ENCODE measurements at regions not wholly inside any gene's neighbourhood (a gene's known extent, or its start where the extent isn't known, plus 50 kb on each side); places are given as distances from the start of the nearest gene placed in this dataset.
"Not testable (repeated sequence)": the region's sequence is repeated elsewhere in the genome, so short reads cannot be mapped to it uniquely, and the experiment has no call there.

DNA sequence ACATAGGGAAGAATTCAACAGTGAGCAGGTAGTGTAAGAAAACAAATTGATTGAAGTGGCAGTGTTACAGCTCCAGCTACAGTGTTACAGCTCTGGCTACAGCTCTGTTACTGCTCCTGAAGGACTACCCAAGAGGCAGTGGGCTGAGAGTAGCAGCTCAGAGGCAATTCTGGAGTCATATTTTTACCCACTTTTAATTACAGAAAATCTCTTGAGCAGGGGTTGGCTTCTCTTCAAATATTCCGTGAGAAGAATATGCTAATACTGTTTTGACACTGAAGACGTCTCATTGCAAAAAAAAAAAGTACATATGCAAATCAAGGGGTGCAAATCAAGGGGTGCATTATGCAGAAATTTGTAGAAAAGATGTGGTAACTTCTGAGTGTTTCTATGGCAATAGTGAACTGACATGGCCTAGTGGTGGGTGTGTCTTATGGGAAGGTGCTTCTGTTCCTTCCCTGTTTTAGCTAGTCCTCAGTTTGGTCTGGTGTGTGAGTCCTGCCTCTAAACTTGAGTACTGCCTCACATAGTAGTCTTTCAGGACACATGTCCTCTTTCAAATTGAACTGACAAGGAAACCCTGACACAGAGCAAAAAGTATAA lies 630.8 kb upstream of the AMELY start:
- H3K4me1 Mint-ChIP-seq, result no peaks in the 10 kb centered on the region
- H3K4me3 Mint-ChIP-seq, result no peak overlapping the region
- H3K27ac Mint-ChIP-seq, result no peak overlapping the region
- H3K9me3 Mint-ChIP-seq, result peaks cover 0 to 2% (median 0%) of the 10 kb centered on the region in 11 donors
- ChIA-PET POLR2A (no interaction called here), CTCF (no interaction called here)
- Histone ChIP-seq H3K9me3 (ENCODE audit: control insufficient read depth in 2 of 3, low read length in 3 of 3) (no peaks in the 10 kb centered on the region), H3K27me3 (ENCODE audit: control insufficient read depth in 2 of 2, insufficient read depth in 2 of 2, low read length in 2 of 2) (no peaks in the 10 kb centered on the region), H3K27ac (ENCODE audit: low read depth, low read length) (no peak overlapping the region), H3K36me3 (ENCODE audit: control insufficient read depth in 2 of 3, insufficient read depth in 3 of 3, low read length in 3 of 3) (no peaks in the 10 kb centered on the region), H3K4me3 (ENCODE audit: low read length) (no peak overlapping the region), H3K4me1 (ENCODE audit: control insufficient read depth in 2 of 2, insufficient read depth in 2 of 2, low read length in 2 of 2) (no peaks in the 10 kb centered on the region)
- H3K27me3 Mint-ChIP-seq, result peaks cover 0 to 5% (median 0%) of the 10 kb centered on the region in 5 donors
- intact Hi-C loops (cut with micrococcal nuclease), result no loop called here
- ATAC-seq (no peak), DNase-seq (no peak)
- H3K36me3 Mint-ChIP-seq, result no peaks in the 10 kb centered on the region

DNA sequence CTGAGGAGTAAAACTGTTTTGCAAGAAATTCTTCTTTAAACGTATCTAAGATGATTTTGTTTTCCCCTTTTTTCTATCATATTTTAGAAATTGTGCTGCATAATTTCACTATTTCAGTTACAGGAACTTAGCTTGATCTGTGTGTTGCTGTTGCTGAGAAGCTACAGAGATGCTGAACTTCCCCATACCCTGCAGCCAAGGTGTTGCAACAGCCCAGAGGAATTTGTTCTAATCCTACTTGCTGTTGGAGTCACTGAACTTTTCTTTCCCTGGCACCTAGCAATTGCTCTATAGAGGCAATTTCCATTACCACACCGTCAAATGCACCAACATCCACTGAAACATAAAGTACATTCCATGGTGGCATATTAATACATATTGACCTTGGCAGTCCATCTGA lies 617.8 kb upstream of the AMELY start:
- H3K36me3 Mint-ChIP-seq, result no peaks in the 10 kb centered on the region
- H3K9me3 Mint-ChIP-seq, result peaks cover 0 to under 1% (median 0%) of the 10 kb centered on the region in 11 donors
- DNase-seq (no peak), ATAC-seq (no peak)
- H3K27ac Mint-ChIP-seq, result no peak overlapping the region
- peaks cover 0 to 9% (median 7%) of the 10 kb centered on the region in 5 donors for H3K27me3 Mint-ChIP-seq
- no peak overlapping the region for H3K27ac ChIP-seq (ENCODE audit: low read depth, low read length)
- no peaks in the 10 kb centered on the region for H3K36me3 ChIP-seq (ENCODE audit: control insufficient read depth in 2 of 3, insufficient read depth in 3 of 3, low read length in 3 of 3)
- no peaks in the 10 kb centered on the region for H3K4me1 ChIP-seq (ENCODE audit: control insufficient read depth in 2 of 2, insufficient read depth in 2 of 2, low read length in 2 of 2)
- CTCF ChIA-PET, result no interaction called here
- H3K27me3 ChIP-seq (ENCODE audit: control insufficient read depth in 2 of 2, insufficient read depth in 2 of 2, low read length in 2 of 2), result no peaks in the 10 kb centered on the region
- H3K4me3 ChIP-seq (ENCODE audit: low read length), result no peak overlapping the region
- H3K9me3 ChIP-seq (ENCODE audit: control insufficient read depth in 2 of 3, low read length in 3 of 3), result no peaks in the 10 kb centered on the region
- POLR2A ChIA-PET, result no interaction called here
- no peaks in the 10 kb centered on the region for H3K4me1 Mint-ChIP-seq
- no peak overlapping the region for H3K4me3 Mint-ChIP-seq
- intact Hi-C loops (cut with micrococcal nuclease), result no loop called here

DNA sequence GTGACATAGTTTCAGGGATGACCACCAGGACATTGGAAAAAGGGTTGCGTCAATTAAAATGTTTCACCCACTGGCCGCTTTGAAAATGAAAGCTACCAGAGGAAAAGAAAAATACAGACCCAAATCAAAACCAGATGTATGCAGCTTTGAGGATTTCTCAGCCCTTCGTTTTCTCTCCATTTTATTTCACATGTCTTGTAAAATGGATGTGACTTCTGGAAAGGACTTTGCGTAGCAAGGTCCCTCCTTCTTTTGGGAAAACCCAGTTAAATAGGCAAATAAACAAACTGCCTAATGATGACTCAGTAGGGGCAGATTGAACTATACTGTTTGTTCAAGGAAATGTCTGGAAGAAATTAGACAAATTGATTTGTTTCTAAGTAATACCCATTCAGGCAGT lies 616.0 kb upstream of the AMELY start:
- H3K27ac Mint-ChIP-seq; DNase-seq; POLR2A ChIA-PET; H3K36me3 ChIP-seq (ENCODE audit: control insufficient read depth in 2 of 3, insufficient read depth in 3 of 3, low read length in 3 of 3); H3K4me3 Mint-ChIP-seq; H3K4me3 ChIP-seq (ENCODE audit: low read length); H3K27me3 Mint-ChIP-seq; H3K9me3 ChIP-seq (ENCODE audit: control insufficient read depth in 2 of 3, low read length in 3 of 3); CTCF ChIA-PET; H3K36me3 Mint-ChIP-seq; H3K4me1 ChIP-seq (ENCODE audit: control insufficient read depth in 2 of 2, insufficient read depth in 2 of 2, low read length in 2 of 2); H3K4me1 Mint-ChIP-seq; intact Hi-C loops (cut with micrococcal nuclease); ATAC-seq; H3K27ac ChIP-seq (ENCODE audit: low read depth, low read length); H3K27me3 ChIP-seq (ENCODE audit: control insufficient read depth in 2 of 2, insufficient read depth in 2 of 2, low read length in 2 of 2); H3K9me3 Mint-ChIP-seq: not testable (repeated sequence)

DNA sequence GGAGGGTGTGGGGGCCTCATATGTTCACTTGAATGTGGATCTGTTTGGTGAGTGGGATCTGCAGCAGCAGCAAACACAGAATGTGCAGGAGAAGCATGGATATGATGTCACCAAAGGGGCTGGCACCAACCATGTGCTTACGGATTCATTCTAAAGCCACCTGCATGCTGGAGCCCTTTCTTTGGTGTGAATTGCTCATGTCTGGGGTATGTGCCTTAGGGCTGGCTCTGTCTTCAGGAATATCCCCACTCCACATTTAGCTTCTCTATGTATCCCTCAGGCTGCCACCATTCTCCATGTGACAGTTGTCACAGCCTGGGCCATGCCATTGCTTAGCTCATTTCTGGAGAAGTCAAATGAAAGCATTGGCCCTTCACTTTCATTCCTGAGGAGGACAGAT lies 606.8 kb upstream of the AMELY start:
- intact Hi-C loops (cut with micrococcal nuclease), result no loop called here
- no peak for ATAC-seq
- H3K4me3 Mint-ChIP-seq, result no peak overlapping the region
- H3K4me1 ChIP-seq (ENCODE audit: control insufficient read depth in 2 of 2, insufficient read depth in 2 of 2, low read length in 2 of 2), result no peaks in the 10 kb centered on the region
- H3K27me3 Mint-ChIP-seq, result peaks cover 0 to 3% (median 0%) of the 10 kb centered on the region in 5 donors
- no peaks in the 10 kb centered on the region for H3K27me3 ChIP-seq (ENCODE audit: control insufficient read depth in 2 of 2, insufficient read depth in 2 of 2, low read length in 2 of 2)
- H3K36me3 ChIP-seq (ENCODE audit: control insufficient read depth in 2 of 3, insufficient read depth in 3 of 3, low read length in 3 of 3), result no peaks in the 10 kb centered on the region
- DNase-seq, result no peak
- no peak overlapping the region for H3K4me3 ChIP-seq (ENCODE audit: low read length)
- ChIA-PET CTCF (no interaction called here), POLR2A (no interaction called here)
- no peaks in the 10 kb centered on the region for H3K9me3 ChIP-seq (ENCODE audit: control insufficient read depth in 2 of 3, low read length in 3 of 3)
- no peaks in the 10 kb centered on the region for H3K36me3 Mint-ChIP-seq
- no peak overlapping the region for H3K27ac ChIP-seq (ENCODE audit: low read depth, low read length)
- H3K4me1 Mint-ChIP-seq, result no peaks in the 10 kb centered on the region
- no peak overlapping the region for H3K27ac Mint-ChIP-seq
- H3K9me3 Mint-ChIP-seq, result no peaks in the 10 kb centered on the region

DNA sequence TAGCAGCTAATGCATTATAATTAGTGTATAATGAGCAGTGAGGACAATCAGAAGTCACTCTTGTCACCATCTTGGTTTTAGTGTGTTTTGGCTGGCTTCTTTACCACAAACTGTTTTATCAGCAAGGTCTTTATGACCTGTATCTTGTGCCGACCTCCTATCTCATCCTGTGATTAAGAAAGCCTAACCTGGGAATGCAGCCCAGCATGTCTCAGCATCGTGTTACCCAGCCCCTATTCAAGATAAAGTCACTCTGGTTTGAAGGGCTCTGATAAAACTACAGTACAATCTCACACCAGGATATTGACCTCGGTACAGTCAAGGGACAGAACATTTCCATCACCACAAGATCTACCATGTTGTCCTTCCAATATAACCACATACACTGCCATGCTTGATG lies 604.7 kb upstream of the AMELY start:
- H3K36me3 ChIP-seq (ENCODE audit: control insufficient read depth in 2 of 3, insufficient read depth in 3 of 3, low read length in 3 of 3), result no peaks in the 10 kb centered on the region
- no peak for DNase-seq
- Mint-ChIP-seq H3K27ac (no peak overlapping the region), H3K27me3 (no peaks in the 10 kb centered on the region), H3K4me1 (no peaks in the 10 kb centered on the region), H3K4me3 (no peak overlapping the region), H3K9me3 (no peaks in the 10 kb centered on the region), H3K36me3 (no peaks in the 10 kb centered on the region)
- no peaks in the 10 kb centered on the region for H3K4me1 ChIP-seq (ENCODE audit: control insufficient read depth in 2 of 2, insufficient read depth in 2 of 2, low read length in 2 of 2)
- no peaks in the 10 kb centered on the region for H3K9me3 ChIP-seq (ENCODE audit: control insufficient read depth in 2 of 3, low read length in 3 of 3)
- no peak overlapping the region for H3K27ac ChIP-seq (ENCODE audit: low read depth, low read length)
- ChIA-PET CTCF (no interaction called here), POLR2A (no interaction called here)
- H3K4me3 ChIP-seq (ENCODE audit: low read length), result no peak overlapping the region
- H3K27me3 ChIP-seq (ENCODE audit: control insufficient read depth in 2 of 2, insufficient read depth in 2 of 2, low read length in 2 of 2), result no peaks in the 10 kb centered on the region
- ATAC-seq, result no peak
- intact Hi-C loops (cut with micrococcal nuclease), result no loop called here

DNA sequence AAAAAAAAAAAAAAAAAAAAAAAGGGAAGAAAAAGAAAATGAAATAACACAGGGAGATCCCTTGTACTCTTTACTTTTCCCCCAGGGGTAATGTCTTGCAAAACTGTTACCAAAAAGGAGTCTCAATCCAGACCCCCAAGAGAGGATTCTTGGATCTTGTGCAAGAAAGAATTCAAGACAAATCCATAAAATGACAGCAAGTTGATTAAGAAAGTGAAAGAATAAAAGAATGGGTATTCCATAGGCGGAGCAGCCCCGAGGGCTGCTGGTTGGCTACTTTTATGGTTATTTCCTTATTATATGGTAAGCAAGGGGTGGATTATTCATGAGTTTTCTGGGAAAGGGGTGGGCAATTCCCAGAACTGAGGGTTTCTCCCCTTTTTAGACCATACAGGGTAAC lies 604.3 kb upstream of the AMELY start:
- no peaks in the 10 kb centered on the region for H3K9me3 ChIP-seq (ENCODE audit: control insufficient read depth in 2 of 3, low read length in 3 of 3)
- intact Hi-C loops (cut with micrococcal nuclease), result no loop called here
- ATAC-seq, result no peak

DNA sequence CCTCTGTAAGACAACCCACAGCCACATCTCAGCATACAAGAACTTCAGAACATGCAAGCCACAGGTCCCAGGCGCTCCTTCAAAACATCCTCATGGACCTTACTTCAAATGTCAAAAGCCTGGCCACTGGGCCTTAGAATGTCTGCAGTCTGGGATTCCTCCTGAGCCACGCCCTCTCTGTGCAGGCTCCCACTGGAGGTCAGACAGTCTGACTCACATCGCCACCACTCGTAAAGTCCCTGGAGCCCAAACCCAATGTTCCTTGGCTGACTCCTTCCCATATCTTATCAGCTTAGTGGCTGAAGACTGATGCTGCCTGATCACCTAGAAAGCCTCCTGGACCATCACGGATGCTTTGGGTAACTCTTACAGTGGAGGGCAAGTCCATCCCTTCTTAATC lies 591.3 kb upstream of the AMELY start:
- Mint-ChIP-seq H3K27me3 (peaks cover 0 to 15% (median 5%) of the 10 kb centered on the region in 5 donors), H3K4me3 (no peak overlapping the region), H3K9me3 (peaks cover 0 to 8% (median 0%) of the 10 kb centered on the region in 11 donors), H3K36me3 (no peaks in the 10 kb centered on the region), H3K4me1 (no peaks in the 10 kb centered on the region), H3K27ac (no peak overlapping the region)
- Histone ChIP-seq H3K27me3 (ENCODE audit: control insufficient read depth in 2 of 2, insufficient read depth in 2 of 2, low read length in 2 of 2) (no peaks in the 10 kb centered on the region), H3K4me3 (ENCODE audit: low read length) (no peak overlapping the region), H3K9me3 (ENCODE audit: control insufficient read depth in 2 of 3, low read length in 3 of 3) (no peaks in the 10 kb centered on the region), H3K36me3 (ENCODE audit: control insufficient read depth in 2 of 3, insufficient read depth in 3 of 3, low read length in 3 of 3) (no peaks in the 10 kb centered on the region), H3K4me1 (ENCODE audit: control insufficient read depth in 2 of 2, insufficient read depth in 2 of 2, low read length in 2 of 2) (no peaks in the 10 kb centered on the region), H3K27ac (ENCODE audit: low read depth, low read length) (no peak overlapping the region)
- POLR2A ChIA-PET, result no interaction called here
- intact Hi-C loops (cut with micrococcal nuclease), result no loop called here
- DNase-seq, result no peak
- ATAC-seq, result no peak
- CTCF ChIA-PET, result no interaction called here

More for the DNA sequence above, 604.3 kb upstream of the AMELY start:
- Histone ChIP-seq H3K36me3 (ENCODE audit: control insufficient read depth in 2 of 3, insufficient read depth in 3 of 3, low read length in 3 of 3) (no peaks in the 10 kb centered on the region), H3K27me3 (ENCODE audit: control insufficient read depth in 2 of 2, insufficient read depth in 2 of 2, low read length in 2 of 2) (no peaks in the 10 kb centered on the region), H3K27ac (ENCODE audit: low read depth, low read length) (no peak overlapping the region), H3K4me1 (ENCODE audit: control insufficient read depth in 2 of 2, insufficient read depth in 2 of 2, low read length in 2 of 2) (no peaks in the 10 kb centered on the region), H3K4me3 (ENCODE audit: low read length) (no peak overlapping the region)
- Mint-ChIP-seq H3K36me3 (no peaks in the 10 kb centered on the region), H3K9me3 (no peaks in the 10 kb centered on the region), H3K27me3 (peaks cover 0 to 2% (median 0%) of the 10 kb centered on the region in 5 donors), H3K4me3 (no peak overlapping the region), H3K27ac (no peak overlapping the region), H3K4me1 (no peaks in the 10 kb centered on the region)
- DNase-seq, result no peak
- CTCF ChIA-PET, result no interaction called here
- POLR2A ChIA-PET, result no interaction called here
